HCT116 (cell line): ENCODE measurements at regions not wholly inside any gene's neighbourhood (a gene's known extent, or its start where the extent isn't known, plus 50 kb on each side); places are given as distances from the start of the nearest gene placed in this dataset.

Source experiments
- ATAC-seq: fragments of 200-7000 bp; cut with Tn5 transposase; 2 replicates; pipeline ENCODE4 v1.9.1; 2020; ENCODE audit warnings: mild to moderate bottlenecking, moderate library complexity
- BruUV-seq: library from RNA; stranded (reverse); fragments of 400-500 nt; replicated peaks from 2 replicates; lab custom pipeline; 2021; lab: Mats Ljungman, UMichigan
- CTCF ChIA-PET: fragments of 300-600 bp; sonication (Branson Sonifier 250); formaldehyde crosslinking; loops from one replicate; lab custom pipeline; 2021; ENCODE audit warnings: antibody characterized with exemption; lab: Charles Lee
- POLR2A ChIA-PET: fragments of 300-600, 350-600 bp; sonication (Branson Sonifier 250); formaldehyde crosslinking; loops from one replicate; lab custom pipeline; 2021; ENCODE audit warnings: antibody characterized with exemption; lab: Charles Lee
- RAD21 ChIA-PET, 2 experiments: fragments of 300-600 bp; sonication (Branson Sonifier 250); formaldehyde crosslinking; loops; one replicate each; lab custom pipeline; 2023; ENCODE audit warnings: low total read pairs in 2 of 2; ENCODE audit not compliant: uncharacterized antibody in 2 of 2, unreplicated experiment in 2 of 2, low non-redundant PET in 1 of 2; lab: Charles Lee
- DNase-seq: peaks from one replicate; pipeline ENCODE4 v3.0.0-alpha.2; 2010; ENCODE audit warnings: low read depth, low spot score
- H2AFZ ChIP-seq: fragments of 200-600 bp; shearing (Covaris generic), sonication (generic); 2 replicates; pipeline ENCODE4 v1.6.1; 2017; ENCODE audit warnings: low read depth, mixed run types, mixed read lengths, antibody characterized with exemption, low read length; ENCODE audit not compliant: poor library complexity, severe bottlenecking
- H3K27ac ChIP-seq: 2 replicates; pipeline ENCODE4 v1.5.1; 2012; ENCODE audit warnings: low read depth, low read length
- H3K27me3 ChIP-seq: fragments of 200-600 bp; sonication (generic); 2 replicates; pipeline ENCODE4 v1.6.1; 2016; ENCODE audit warnings: mixed run types, low read length, mixed read lengths; ENCODE audit not compliant: insufficient read depth
- H3K36me3 ChIP-seq, 2 experiments: fragments of 200-500 bp in 1 of 2; fragments of 200-600 bp in 1 of 2; sonication (Bioruptor generic) in 1 of 2; sonication (generic) in 1 of 2; 2 replicates each; pipeline versions ENCODE4 v1.5.1 to v1.6.1; 2014 to 2016; ENCODE audit warnings: low read length in 2 of 2, inconsistent platforms in 1 of 2, mixed read lengths in 1 of 2, mixed run types in 1 of 2; ENCODE audit not compliant: insufficient read depth in 2 of 2, control insufficient read depth in 1 of 2
- H3K4me1 ChIP-seq, 2 experiments: fragments of 200-600 bp in 1 of 2; sonication (generic) in 1 of 2; 2 replicates each; pipeline versions ENCODE4 v1.5.1 to v1.6.1; 2012 to 2017; ENCODE audit warnings: low read length in 2 of 2, inconsistent platforms in 1 of 2, mild to moderate bottlenecking in 1 of 2, mixed read lengths in 1 of 2, mixed run types in 1 of 2, moderate library complexity in 1 of 2; ENCODE audit not compliant: insufficient read depth in 2 of 2, control insufficient read depth in 1 of 2
- H3K4me2 ChIP-seq: fragments of 200-600 bp; sonication (generic); 2 replicates; pipeline ENCODE4 v1.6.1; 2017; ENCODE audit warnings: mixed run types, low read length, mixed read lengths
- H3K4me3 ChIP-seq, 2 experiments: fragments of 200-600 bp in 1 of 2; sonication (generic) in 1 of 2; replicated peaks in 1 of 2; 2 replicates each; pipeline ENCODE4 v1.5.1; 2011 to 2016; ENCODE audit warnings: low read length in 2 of 2, control low read depth in 1 of 2, low read depth in 1 of 2, mild to moderate bottlenecking in 1 of 2, mixed read lengths in 1 of 2, mixed run types in 1 of 2
- H3K79me2 ChIP-seq: fragments of 200-600 bp; sonication (generic); 2 replicates; pipeline ENCODE4 v1.6.1; 2017; ENCODE audit warnings: mild to moderate bottlenecking, mixed run types, low read length, moderate library complexity, mixed read lengths; ENCODE audit not compliant: insufficient read depth
- H3K9ac ChIP-seq: fragments of 200-600 bp; sonication (generic); 2 replicates; pipeline ENCODE4 v1.6.1; 2016; ENCODE audit warnings: low read length, mixed read lengths
- H3K9me2 ChIP-seq: fragments of 200-600 bp; sonication (generic), shearing (Covaris generic); 2 replicates; pipeline ENCODE4 v1.6.1; 2017; ENCODE audit warnings: mixed run types, mild to moderate bottlenecking, moderate library complexity; ENCODE audit not compliant: insufficient read depth
- H3K9me3 ChIP-seq, 2 experiments: fragments of 200-500 bp in 1 of 2; fragments of 200-600 bp in 1 of 2; sonication (Bioruptor generic) in 1 of 2; sonication (generic) in 1 of 2; 2 replicates each; pipeline ENCODE4 v1.6.1; 2014 to 2017; ENCODE audit warnings: low read length in 2 of 2, mixed read lengths in 2 of 2, inconsistent platforms in 1 of 2, low read depth in 1 of 2, mild to moderate bottlenecking in 1 of 2, mixed run types in 1 of 2, moderate library complexity in 1 of 2; ENCODE audit not compliant: control insufficient read depth in 1 of 2, insufficient read depth in 1 of 2
- H4K20me1 ChIP-seq: fragments of 200-600 bp; sonication (generic), shearing (Covaris generic); 2 replicates; pipeline ENCODE4 v1.6.1; 2017; ENCODE audit warnings: mixed run types, mild to moderate bottlenecking, moderate library complexity; ENCODE audit not compliant: insufficient read depth
- ATF3 ChIP-seq: IDR thresholded peaks from 2 replicates; pipeline ENCODE4 v1.6.1; 2012
- CTCF ChIP-seq, 3 experiments: fragments of 200-600 bp in 1 of 3; sonication (generic) in 1 of 3; IDR thresholded peaks in 2 of 3; conservative IDR thresholded peaks in 1 of 3; 2 replicates each; pipeline ENCODE4 v1.5.1; 2012 to 2017; ENCODE audit warnings: low read depth in 2 of 3, low read length in 2 of 3, antibody characterized with exemption in 1 of 3, borderline replicate concordance in 1 of 3, control low read depth in 1 of 3, mild to moderate bottlenecking in 1 of 3, mixed read lengths in 1 of 3, mixed run types in 1 of 3, moderate library complexity in 1 of 3; ENCODE audit not compliant: insufficient read depth in 1 of 3
- EGR1 ChIP-seq: IDR thresholded peaks from 2 replicates; pipeline ENCODE4 v1.6.1; 2012; ENCODE audit warnings: low read depth
- ELF1 ChIP-seq: IDR thresholded peaks from 2 replicates; pipeline ENCODE4 v1.6.1; 2012; ENCODE audit warnings: low read depth, borderline replicate concordance
- EZH2 ChIP-seq: fragments of 200-600 bp; sonication (generic); IDR thresholded peaks from 2 replicates; pipeline ENCODE4 v1.6.1; 2017; ENCODE audit warnings: antibody characterized with exemption, mixed run types
- FOSL1 ChIP-seq: IDR thresholded peaks from 2 replicates; pipeline ENCODE4 v1.6.1; 2012; ENCODE audit warnings: low read depth
- JUND ChIP-seq: IDR thresholded peaks from 2 replicates; pipeline ENCODE4 v1.6.1; 2012
- MAX ChIP-seq: IDR thresholded peaks from 2 replicates; pipeline ENCODE4 v1.6.1; 2012
- POLR2A ChIP-seq: IDR thresholded peaks from 2 replicates; pipeline ENCODE4 v1.7.0; 2011; ENCODE audit warnings: borderline replicate concordance; ENCODE audit not compliant: insufficient read depth, insufficient read length; ENCODE audit errors: extremely low read depth
- RAD21 ChIP-seq: IDR thresholded peaks from 2 replicates; pipeline ENCODE4 v1.6.1; 2012; ENCODE audit warnings: low read depth, mild to moderate bottlenecking
- SIN3A ChIP-seq: IDR thresholded peaks from 2 replicates; pipeline ENCODE4 v1.6.1; 2012; ENCODE audit warnings: low read depth
- SP1 ChIP-seq: IDR thresholded peaks from 2 replicates; pipeline ENCODE4 v1.6.1; 2012; ENCODE audit warnings: low read depth
- YY1 ChIP-seq: IDR thresholded peaks from 2 replicates; pipeline ENCODE4 v1.6.1; 2011; ENCODE audit warnings: low read length, low read depth, moderate library complexity, mild to moderate bottlenecking; ENCODE audit not compliant: insufficient replicate concordance; ENCODE audit errors: extremely low read depth
- ZBTB33 ChIP-seq: IDR thresholded peaks from 2 replicates; pipeline ENCODE4 v1.6.1; 2011; ENCODE audit warnings: mild to moderate bottlenecking, low read length, moderate library complexity; ENCODE audit not compliant: insufficient replicate concordance; ENCODE audit errors: extremely low read depth
- ZFX ChIP-seq: fragments of 450-650 bp; IDR thresholded peaks from 2 replicates; pipeline ENCODE4 v1.6.1; 2017
- ZNF274 ChIP-seq: fragments of 200-500 bp; sonication (Bioruptor generic); IDR thresholded peaks from 2 replicates; pipeline ENCODE4 v1.6.1; 2014; ENCODE audit warnings: mild to moderate bottlenecking, low read depth, low read length, inconsistent platforms
- intact Hi-C: fragments of 100-400 bp; cut with micrococcal nuclease; formaldehyde crosslinking; loops from 2 replicates; pipeline ENCODE4 v1.10.0; 2022

GRCh38 chr17:77087650-77088454 lies 52.9 kb upstream of the SEC14L1 start:
- RAD21 ChIA-PET: interaction anchor here (0.9 to 1.3 kb wide), 3 partner anchors 53 to 167 kb away, joined by 3 to 5 read pairs (median 4); partner anchors contain the start of gene SEC14L1 (in 1 of the 2)
- peaks cover 15 to 34% of the 10 kb centered on the region in 2 experiments for H3K4me1 ChIP-seq
- no peak for TF ChIP-seq CTCF (IDR thresholded peaks at IDR 0.05 in 2 of 3, conservative IDR thresholded peaks at IDR 0.05 in 1 of 3; ENCODE audit: borderline replicate concordance in 1 of 3, insufficient read depth in 1 of 3, low read depth in 2 of 3, low read length in 2 of 3)
- no peak for TF ChIP-seq JUND
- no peak for TF ChIP-seq FOSL1
- no peak for TF ChIP-seq ELF1
- no peak for TF ChIP-seq EZH2
- TF ChIP-seq YY1: no peak
- TF ChIP-seq ZFX: no peak
- TF ChIP-seq ZBTB33: no peak
- no peak for TF ChIP-seq RAD21
- no peak for TF ChIP-seq EGR1
- TF ChIP-seq SIN3A: no peak
- no peak for TF ChIP-seq ZNF274
- no peak for TF ChIP-seq ATF3
- no peak for TF ChIP-seq MAX
- TF ChIP-seq SP1: no peak
- no peak for TF ChIP-seq POLR2A
- TF ChIP-seq, all 23 proteins: peak for 0
- POLR2A ChIA-PET: interaction anchor here (0.7 to 1.8 kb wide), 10 partner anchors 9 to 220 kb away, joined by 3 to 11 read pairs (median 6); partner anchors contain the start of genes MGAT5B and SEC14L1
- intact Hi-C loops: loop anchor here (2.0 to 5.0 kb wide), 4 partner anchors 109 to 389 kb away; no protein-coding TSS in a partner anchor
- CTCF ChIA-PET: interaction anchor here (0.6 to 2.7 kb wide), 19 partner anchors 8 to 220 kb away, joined by 3 to 19 read pairs (median 4); partner anchors contain the start of gene MGAT5B
- BruUV-seq: no TSS peak
- H3K36me3 ChIP-seq: peaks cover 23 to 33% of the 10 kb centered on the region in 2 experiments; a peak in 3 of 4 replicates
- peak overlapping the region; percentile 94 for H3K9ac ChIP-seq
- no peaks in the 10 kb centered on the region for H4K20me1 ChIP-seq
- H3K27me3 ChIP-seq: no peaks in the 10 kb centered on the region
- H2AFZ ChIP-seq: peak overlapping the region; percentile 28
- H3K4me2 ChIP-seq: peak overlapping the region; percentile 87
- H3K9me2 ChIP-seq: no peaks in the 10 kb centered on the region
- H3K79me2 ChIP-seq: peaks cover 43% of the 10 kb centered on the region
- H3K4me3 ChIP-seq: peak overlapping the region; percentile 83 to 100
- peak overlapping the region; percentile 89 for H3K27ac ChIP-seq
- ATAC-seq (peak; percentile 2), DNase-seq (no peak)
- no peaks in the 10 kb centered on the region for H3K9me3 ChIP-seq
